Progenitor cell of endocrine pancreas (in vitro differentiated cells): ENCODE measurements at regions not wholly inside any gene's neighbourhood (a gene's known extent, or its start where the extent isn't known, plus 50 kb on each side); places are given as distances from the start of the nearest gene placed in this dataset.

Experiments
- DNase-seq: peaks from one replicate; pipeline ENCODE4 v3.0.0; 2021; ENCODE audit warnings: low spot score; ENCODE audit not compliant: unreplicated experiment
- H3K27ac Mint-ChIP-seq: 2 replicates; pipeline ENCODE4 v1.8.0; 2021; ENCODE audit warnings: mild to moderate bottlenecking, moderate library complexity, mixed read lengths
- H3K27me3 Mint-ChIP-seq: 2 replicates; pipeline ENCODE4 v1.8.0; 2021; ENCODE audit warnings: mixed read lengths
- H3K36me3 Mint-ChIP-seq: 2 replicates; pipeline ENCODE4 v1.8.0; 2022; ENCODE audit warnings: mixed read lengths; ENCODE audit not compliant: insufficient read depth
- H3K4me1 Mint-ChIP-seq: 2 replicates; pipeline ENCODE4 v1.8.0; 2021; ENCODE audit warnings: low read depth, mixed read lengths
- H3K4me3 Mint-ChIP-seq: 2 replicates; pipeline ENCODE4 v1.8.0; 2021; ENCODE audit warnings: low read depth, mild to moderate bottlenecking, moderate library complexity, mixed read lengths
- H3K9me3 Mint-ChIP-seq: 2 replicates; pipeline ENCODE4 v1.8.0; 2021; ENCODE audit warnings: low read depth, mixed read lengths
- TF ChIP-seq, protein P1 (sequence below): fragments of 200-600 bp; sonication (generic); IDR thresholded peaks from one replicate; pipeline ENCODE4 v1.5.0; 2021; ENCODE audit warnings: antibody characterized with exemption, mild to moderate bottlenecking; ENCODE audit not compliant: unreplicated experiment

DNA sequence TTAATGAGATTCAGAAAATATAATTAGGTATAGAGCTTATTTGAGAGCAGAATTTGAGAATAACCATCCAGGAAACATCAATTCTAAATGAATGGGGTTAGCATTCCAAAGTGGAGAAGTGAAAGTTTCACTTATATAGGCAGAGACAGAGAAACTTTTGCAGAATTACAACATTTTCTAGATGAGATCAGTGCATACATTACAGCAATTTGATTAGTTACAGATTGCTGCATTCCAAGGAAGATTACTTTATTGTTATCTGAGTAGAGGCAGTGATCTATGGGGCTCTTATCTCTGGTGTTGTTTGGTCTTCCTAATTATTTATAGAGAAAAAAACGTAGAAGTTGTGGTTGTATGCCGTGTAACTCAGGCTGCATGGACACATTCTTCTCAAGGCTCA, 373.8 kb upstream of the SYT4 start:
- DNase-seq: no peak
- Mint-ChIP-seq H3K27ac (no peak overlapping the region), H3K4me1 (peaks cover 4% of the 10 kb centered on the region), H3K27me3 (no peaks in the 10 kb centered on the region), H3K9me3 (peaks cover 14% of the 10 kb centered on the region), H3K4me3 (no peak overlapping the region), H3K36me3 (no peaks in the 10 kb centered on the region)
- TF ChIP-seq, protein P1, sequence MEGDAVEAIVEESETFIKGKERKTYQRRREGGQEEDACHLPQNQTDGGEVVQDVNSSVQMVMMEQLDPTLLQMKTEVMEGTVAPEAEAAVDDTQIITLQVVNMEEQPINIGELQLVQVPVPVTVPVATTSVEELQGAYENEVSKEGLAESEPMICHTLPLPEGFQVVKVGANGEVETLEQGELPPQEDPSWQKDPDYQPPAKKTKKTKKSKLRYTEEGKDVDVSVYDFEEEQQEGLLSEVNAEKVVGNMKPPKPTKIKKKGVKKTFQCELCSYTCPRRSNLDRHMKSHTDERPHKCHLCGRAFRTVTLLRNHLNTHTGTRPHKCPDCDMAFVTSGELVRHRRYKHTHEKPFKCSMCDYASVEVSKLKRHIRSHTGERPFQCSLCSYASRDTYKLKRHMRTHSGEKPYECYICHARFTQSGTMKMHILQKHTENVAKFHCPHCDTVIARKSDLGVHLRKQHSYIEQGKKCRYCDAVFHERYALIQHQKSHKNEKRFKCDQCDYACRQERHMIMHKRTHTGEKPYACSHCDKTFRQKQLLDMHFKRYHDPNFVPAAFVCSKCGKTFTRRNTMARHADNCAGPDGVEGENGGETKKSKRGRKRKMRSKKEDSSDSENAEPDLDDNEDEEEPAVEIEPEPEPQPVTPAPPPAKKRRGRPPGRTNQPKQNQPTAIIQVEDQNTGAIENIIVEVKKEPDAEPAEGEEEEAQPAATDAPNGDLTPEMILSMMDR: no peak

DNA sequence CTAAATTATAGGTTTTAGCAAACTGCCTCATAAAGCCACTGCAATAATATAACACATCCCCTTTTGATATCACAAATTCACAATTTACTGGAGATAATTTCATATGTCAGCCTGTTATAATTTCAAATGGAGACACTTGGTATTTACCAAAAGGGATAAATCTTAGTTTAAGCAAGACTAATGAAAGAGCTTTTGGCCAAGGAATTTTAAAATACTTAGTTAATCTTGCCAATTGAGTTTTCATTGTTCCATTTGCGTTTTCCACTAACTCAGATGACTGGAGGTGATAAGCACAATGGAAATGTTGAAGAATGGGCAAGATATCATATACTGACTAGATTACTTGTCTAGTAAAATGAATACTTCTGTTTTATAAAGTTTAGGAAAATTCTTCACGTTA, 379.3 kb upstream of the SYT4 start:
- no peaks in the 10 kb centered on the region for H3K27me3 Mint-ChIP-seq
- H3K36me3 Mint-ChIP-seq: no peaks in the 10 kb centered on the region
- no peaks in the 10 kb centered on the region for H3K4me1 Mint-ChIP-seq
- TF ChIP-seq, protein P1: no peak
- peaks cover 12% of the 10 kb centered on the region for H3K9me3 Mint-ChIP-seq
- no peak overlapping the region for H3K4me3 Mint-ChIP-seq
- H3K27ac Mint-ChIP-seq: no peak overlapping the region
- no peak for DNase-seq

DNA sequence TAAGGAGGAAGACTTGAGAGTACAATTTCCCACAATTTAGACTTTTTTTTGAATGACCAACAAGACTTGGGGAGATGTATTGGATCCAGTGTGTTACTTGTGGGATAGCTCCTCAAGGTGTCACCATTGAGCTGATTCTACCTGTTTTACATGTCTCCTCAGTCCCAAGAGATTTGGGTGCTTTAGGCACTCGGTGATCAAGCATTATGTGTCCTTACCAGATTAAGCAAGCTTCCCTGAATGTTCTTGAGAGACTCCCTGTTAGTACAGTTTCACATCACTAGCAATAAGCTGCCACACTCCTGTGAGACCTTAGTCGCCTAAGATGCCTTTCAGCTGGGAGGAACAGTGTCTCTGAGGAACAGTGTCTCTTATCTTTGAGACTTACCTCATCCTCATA, 384.3 kb upstream of the SYT4 start:
- H3K4me3 Mint-ChIP-seq: no peak overlapping the region
- H3K27ac Mint-ChIP-seq: no peak overlapping the region
- no peaks in the 10 kb centered on the region for H3K36me3 Mint-ChIP-seq
- no peaks in the 10 kb centered on the region for H3K4me1 Mint-ChIP-seq
- H3K27me3 Mint-ChIP-seq: no peaks in the 10 kb centered on the region
- TF ChIP-seq, protein P1: peak; percentile 51
- no peak for DNase-seq
- H3K9me3 Mint-ChIP-seq: no peaks in the 10 kb centered on the region

DNA sequence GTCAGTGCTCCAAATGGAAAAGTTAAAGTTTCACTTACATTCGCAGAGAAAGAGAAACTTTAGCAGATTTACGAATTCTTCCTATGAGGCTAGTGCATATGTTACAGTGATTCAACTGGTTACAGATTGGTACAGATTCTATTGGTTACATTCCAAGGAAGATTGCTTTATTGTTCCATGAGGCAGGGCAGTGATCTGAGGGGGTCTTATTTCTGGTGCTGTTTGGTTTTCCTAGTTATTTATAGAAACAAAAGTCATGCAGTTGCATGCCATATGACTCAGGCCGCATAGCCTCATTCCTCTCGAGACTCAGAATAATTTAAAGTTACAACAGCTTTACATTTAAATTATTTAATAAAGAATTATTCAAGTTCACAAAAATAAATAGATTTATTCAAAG, 385.4 kb upstream of the SYT4 start:
- Mint-ChIP-seq H3K27me3 (no peaks in the 10 kb centered on the region), H3K27ac (no peak overlapping the region), H3K9me3 (no peaks in the 10 kb centered on the region), H3K36me3 (no peaks in the 10 kb centered on the region), H3K4me1 (no peaks in the 10 kb centered on the region), H3K4me3 (no peak overlapping the region)
- DNase-seq: no peak
- TF ChIP-seq, protein P1: no peak

- Mint-ChIP-seq H3K27ac (no peak overlapping the region), H3K36me3 (no peaks in the 10 kb centered on the region), H3K27me3 (no peaks in the 10 kb centered on the region), H3K4me1 (no peaks in the 10 kb centered on the region), H3K4me3 (no peak overlapping the region), H3K9me3 (no peaks in the 10 kb centered on the region)
- TF ChIP-seq, protein P1: no peak
- no peak for DNase-seq
Measured at GRCh38 chr18:43663159-43663558, 385.9 kb upstream of the SYT4 start.
